Ectodermal cell (in vitro differentiated cells): ENCODE measurements at regions not wholly inside any gene's neighbourhood (a gene's known extent, or its start where the extent isn't known, plus 50 kb on each side); places are given as distances from the start of the nearest gene placed in this dataset.

Source experiments
- H3K27ac ChIP-seq: 2 replicates; pipeline ENCODE4 v1.7.0; 2013; ENCODE audit warnings: mild to moderate bottlenecking, low read depth, low read length; ENCODE audit not compliant: insufficient read depth, poor library complexity, severe bottlenecking
- H3K27me3 ChIP-seq: 2 replicates; pipeline ENCODE4 v1.7.0; 2013; ENCODE audit warnings: mild to moderate bottlenecking, low read length; ENCODE audit not compliant: insufficient read depth, control insufficient read depth, poor library complexity, severe bottlenecking
- H3K36me3 ChIP-seq: one replicate; pipeline ENCODE4 v1.7.0; 2013; ENCODE audit warnings: low read length; ENCODE audit not compliant: control insufficient read depth, insufficient read depth
- H3K4me1 ChIP-seq: one replicate; pipeline ENCODE4 v1.7.0; 2013; ENCODE audit warnings: low read length; ENCODE audit not compliant: control insufficient read depth, insufficient read depth
- H3K4me3 ChIP-seq: 2 replicates; pipeline ENCODE4 v1.7.0; 2013; ENCODE audit warnings: low read depth, low read length, control low read depth; ENCODE audit not compliant: insufficient read depth
- H3K9me3 ChIP-seq: 2 replicates; pipeline ENCODE4 v1.7.0; 2013; ENCODE audit warnings: mild to moderate bottlenecking, low read length, moderate library complexity; ENCODE audit not compliant: control insufficient read depth
- WGBS, 2 experiments: methylation state at CpG; one replicate each; pipeline ENCODE4 v1.1.7; 2013; ENCODE audit warnings: missing lambda C conversion rate in 2 of 2; 5-methylcytosine and 5-hydroxymethylcytosine counted together

DNA sequence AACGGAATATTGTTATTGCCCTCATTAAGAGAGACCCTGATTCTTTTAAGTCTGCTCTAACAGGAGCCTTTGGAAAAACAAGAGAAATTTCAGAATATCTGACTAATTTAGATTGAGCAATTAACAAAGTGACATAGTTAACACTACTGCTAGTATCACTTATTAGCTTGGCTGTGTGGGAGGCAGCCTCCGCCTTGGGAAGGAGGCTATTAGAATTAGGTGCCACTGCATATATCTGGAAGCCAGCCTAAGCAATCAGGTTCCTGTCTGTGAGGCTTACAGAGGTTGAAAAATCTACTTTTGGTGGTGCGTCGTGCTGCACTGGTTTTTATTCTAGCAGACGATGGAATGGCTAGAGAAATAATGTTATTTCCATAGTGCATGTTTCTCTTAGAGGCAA lies 227.2 kb downstream of the OLFM4 start:
- Histone ChIP-seq H3K36me3 (no peaks in the 10 kb centered on the region), H3K27ac (no peak overlapping the region), H3K4me1 (no peaks in the 10 kb centered on the region), H3K4me3 (no peak overlapping the region), H3K27me3 (no peaks in the 10 kb centered on the region), H3K9me3 (no peaks in the 10 kb centered on the region)
- WGBS, 2 experiments = 93 to 95% methylated on average over 5 of the region's 5 CpGs

DNA sequence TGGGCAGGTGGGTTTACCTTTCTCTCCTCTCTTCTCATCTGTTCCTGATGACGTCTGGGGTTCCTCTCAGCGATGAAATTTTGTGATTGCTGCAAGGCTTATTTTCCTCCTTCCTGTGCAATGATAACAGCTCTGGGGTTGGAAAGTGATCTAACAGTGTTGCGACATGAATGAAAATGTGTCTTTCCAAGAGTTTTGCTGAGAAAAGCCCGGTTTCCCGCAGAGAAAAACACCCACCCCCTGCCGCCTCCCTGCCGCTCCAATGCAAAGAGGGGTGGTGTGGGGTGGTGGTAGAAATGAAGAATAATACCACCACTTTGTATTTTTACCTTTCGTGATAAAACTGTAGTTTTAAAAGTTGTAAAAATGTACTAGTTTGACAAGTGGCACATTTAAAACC lies 232.0 kb downstream of the OLFM4 start:
- Histone ChIP-seq H3K4me1 (peaks cover 4% of the 10 kb centered on the region), H3K4me3 (no peak overlapping the region), H3K27me3 (no peaks in the 10 kb centered on the region), H3K9me3 (no peaks in the 10 kb centered on the region), H3K36me3 (no peaks in the 10 kb centered on the region), H3K27ac (no peak overlapping the region)
- WGBS, 2 experiments = 81 to 91% methylated on average over 3 to 8 of the region's 8 CpGs

DNA sequence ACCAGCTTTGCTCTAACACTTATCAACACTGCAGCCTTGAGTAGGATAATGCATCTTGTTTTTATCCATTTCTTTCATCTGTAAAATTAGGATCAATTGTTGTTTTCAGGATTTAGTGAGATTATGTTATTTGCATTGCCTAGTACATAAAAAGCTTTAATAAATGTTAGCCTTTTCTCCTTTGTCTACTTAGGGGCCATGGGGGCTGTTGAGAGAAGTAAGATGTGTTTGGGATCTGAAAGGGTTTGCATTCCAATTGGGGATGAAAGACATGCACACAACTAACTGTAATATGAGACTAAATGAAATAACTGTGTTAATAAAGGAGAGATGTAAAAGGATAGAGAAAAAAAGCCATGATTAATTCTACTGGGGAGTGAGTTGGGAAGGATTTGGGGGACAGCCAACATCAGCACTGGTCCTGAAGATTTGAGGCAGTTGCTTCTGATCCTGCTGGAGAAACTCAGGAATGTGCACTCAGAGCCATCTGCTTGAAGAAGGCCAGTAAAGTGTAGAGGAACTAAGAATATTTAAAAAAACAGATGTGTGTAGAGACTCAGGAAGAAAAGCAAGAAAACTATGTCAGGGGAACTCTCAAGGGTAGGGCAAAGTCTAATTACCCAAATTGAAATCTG lies 236.3 kb downstream of the OLFM4 start:
- H3K4me3 ChIP-seq = no peak overlapping the region
- no peak overlapping the region for H3K27ac ChIP-seq
- no peaks in the 10 kb centered on the region for H3K36me3 ChIP-seq
- no peaks in the 10 kb centered on the region for H3K9me3 ChIP-seq
- H3K4me1 ChIP-seq = peaks cover 4% of the 10 kb centered on the region
- no peaks in the 10 kb centered on the region for H3K27me3 ChIP-seq

DNA sequence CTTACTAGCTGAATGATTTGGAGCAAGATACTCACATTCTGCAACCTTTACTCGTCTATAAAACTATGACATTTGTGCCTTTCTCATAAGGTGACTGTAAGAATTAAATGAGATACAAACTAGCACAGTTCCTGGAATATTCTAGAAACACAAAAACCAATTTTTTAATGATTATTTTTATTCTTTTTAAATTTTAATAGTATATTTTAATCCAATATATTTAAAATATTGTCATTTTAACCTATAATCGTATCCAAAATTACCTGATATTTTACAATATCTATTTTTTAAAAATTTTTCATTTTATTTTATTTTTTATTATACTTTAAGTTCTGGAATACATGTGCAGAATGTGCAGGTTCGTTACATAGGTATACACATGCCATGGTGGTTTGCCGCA lies 238.1 kb downstream of the OLFM4 start:
- WGBS, 2 experiments = 96 to 99% methylated on average over 3 of the region's 4 CpGs
- Histone ChIP-seq H3K9me3 (no peaks in the 10 kb centered on the region), H3K27ac (no peak overlapping the region), H3K4me3 (no peak overlapping the region), H3K27me3 (peaks cover 2% of the 10 kb centered on the region), H3K4me1 (peaks cover 4% of the 10 kb centered on the region), H3K36me3 (no peaks in the 10 kb centered on the region)

DNA sequence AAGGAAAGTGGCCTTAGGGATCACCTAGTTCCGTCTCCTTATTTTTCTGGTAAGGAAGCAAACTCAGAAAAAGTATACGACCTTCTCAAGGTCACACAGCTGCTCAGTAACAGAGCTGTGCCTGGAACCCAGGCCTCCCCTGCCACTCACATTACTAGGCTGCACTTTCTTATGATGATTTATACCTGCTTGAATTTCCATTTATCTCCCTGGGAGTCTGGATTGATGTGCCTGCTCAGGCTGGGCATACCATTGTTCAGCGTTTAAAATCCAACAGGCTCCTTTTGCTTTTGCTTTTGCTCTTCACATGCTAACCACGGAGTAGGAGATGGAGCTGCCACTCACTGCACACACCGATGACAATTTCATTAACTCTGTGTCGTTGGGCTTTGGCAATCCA lies 241.0 kb downstream of the OLFM4 start:
- WGBS, 2 experiments = 81 to 82% methylated on average over 6 of the region's 6 CpGs
- H3K4me1 ChIP-seq = peaks cover 4% of the 10 kb centered on the region
- H3K9me3 ChIP-seq = no peaks in the 10 kb centered on the region
- peaks cover 6% of the 10 kb centered on the region for H3K27me3 ChIP-seq
- H3K36me3 ChIP-seq = no peaks in the 10 kb centered on the region
- H3K27ac ChIP-seq = no peak overlapping the region
- H3K4me3 ChIP-seq = no peak overlapping the region

DNA sequence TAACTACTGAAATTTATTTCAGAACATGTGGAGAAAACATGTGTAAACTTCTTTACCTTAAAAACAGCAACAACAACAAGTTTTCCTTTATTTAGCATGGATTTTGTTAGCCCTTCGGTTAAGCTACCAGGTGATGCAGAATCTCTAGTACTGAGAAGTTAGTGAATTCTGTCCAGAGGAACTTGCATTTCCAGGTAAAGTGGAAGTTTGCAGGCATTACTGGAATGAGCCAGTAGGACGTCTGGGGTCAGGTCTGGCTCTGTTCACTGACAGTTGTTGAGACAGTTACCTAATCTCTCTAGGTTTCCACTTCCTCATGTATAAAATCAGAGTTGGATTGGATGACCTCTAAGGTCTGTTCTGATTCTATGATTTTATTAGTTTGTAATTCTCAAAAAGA lies 244.3 kb downstream of the OLFM4 start:
- WGBS, 2 experiments = 74 to 76% methylated on average over 2 of the region's 2 CpGs
- H3K36me3 ChIP-seq = no peaks in the 10 kb centered on the region
- H3K4me1 ChIP-seq = peaks cover 8% of the 10 kb centered on the region
- H3K4me3 ChIP-seq = no peak overlapping the region
- H3K27ac ChIP-seq = no peak overlapping the region
- H3K9me3 ChIP-seq = no peaks in the 10 kb centered on the region
- peaks cover 6% of the 10 kb centered on the region for H3K27me3 ChIP-seq

DNA sequence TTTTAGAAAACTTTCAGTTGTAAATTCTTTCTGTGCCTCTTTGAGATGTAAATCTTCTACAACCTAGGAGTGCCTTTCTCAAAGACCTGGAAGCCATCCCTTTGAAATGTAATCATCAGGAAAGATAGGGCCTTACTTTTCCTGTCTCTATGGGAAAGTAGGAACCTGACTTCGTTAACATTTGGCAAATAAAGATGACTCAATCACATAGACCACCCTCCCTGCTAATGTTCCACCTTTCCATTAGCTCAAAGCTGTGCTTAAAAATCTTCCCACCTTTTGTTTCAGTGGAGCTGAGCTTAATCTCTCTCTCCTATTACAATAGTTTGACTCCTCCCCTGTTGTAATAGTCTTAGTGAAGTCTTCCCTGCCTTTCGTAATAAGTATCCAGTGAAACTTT lies 247.7 kb downstream of the OLFM4 start:
- H3K4me3 ChIP-seq = no peak overlapping the region
- H3K9me3 ChIP-seq = no peaks in the 10 kb centered on the region
- no peak overlapping the region for H3K27ac ChIP-seq
- H3K4me1 ChIP-seq = peaks cover 8% of the 10 kb centered on the region
- peaks cover 6% of the 10 kb centered on the region for H3K27me3 ChIP-seq
- H3K36me3 ChIP-seq = no peaks in the 10 kb centered on the region
- 2 to 5% methylated on average over 1 to 2 of the region's 2 CpGs for WGBS, 2 experiments

DNA sequence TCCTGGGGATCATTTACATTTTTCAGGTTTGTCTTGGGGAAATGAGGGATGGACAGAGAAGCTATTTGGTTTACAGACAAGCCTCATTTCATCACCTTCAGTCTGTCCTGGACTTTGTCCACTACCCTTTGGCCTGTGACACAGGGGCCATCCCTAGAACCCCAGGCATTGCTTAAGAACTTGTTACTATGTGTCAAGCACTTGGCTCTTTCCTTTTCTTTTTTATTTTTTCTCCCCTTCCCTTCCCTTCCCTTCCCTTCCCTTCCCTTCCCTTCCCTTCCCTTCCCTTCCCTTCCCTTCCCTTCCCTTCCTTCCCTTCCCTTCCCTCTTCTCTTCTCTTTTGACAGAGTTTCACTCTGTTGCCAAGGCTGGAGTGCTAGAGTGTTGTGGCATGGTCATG lies 253.1 kb downstream of the OLFM4 start:
- Histone ChIP-seq H3K4me3 (no peak overlapping the region), H3K4me1 (peaks cover 1% of the 10 kb centered on the region), H3K27me3 (no peaks in the 10 kb centered on the region), H3K9me3 (no peaks in the 10 kb centered on the region), H3K36me3 (no peaks in the 10 kb centered on the region), H3K27ac (no peak overlapping the region)

DNA sequence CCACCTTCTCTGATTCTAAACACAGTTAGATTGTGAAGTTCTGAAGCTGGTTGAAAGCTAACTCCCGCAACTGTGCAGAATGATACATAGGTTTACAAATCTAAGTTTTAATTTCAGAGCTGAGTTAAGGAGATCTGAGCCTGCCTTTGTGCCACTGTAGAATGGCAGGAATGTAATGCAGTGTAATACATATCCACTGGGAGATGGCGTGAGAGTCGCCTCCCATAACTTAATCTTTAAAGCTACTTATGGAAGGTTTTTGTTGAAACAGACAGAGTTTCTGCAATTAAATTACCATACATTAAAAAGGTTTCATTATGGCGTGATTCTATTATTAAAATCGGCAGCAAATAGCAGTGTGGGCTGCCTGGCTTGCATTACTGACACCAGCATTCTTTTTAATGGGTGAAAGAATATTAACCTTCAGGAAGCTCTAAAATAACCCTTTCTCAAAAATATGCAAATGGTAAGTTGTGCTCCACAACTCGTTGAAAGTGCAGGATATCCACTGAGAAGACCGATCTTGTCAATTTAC lies 257.4 kb downstream of the OLFM4 start:
- no peak overlapping the region for H3K4me3 ChIP-seq
- H3K27me3 ChIP-seq = no peaks in the 10 kb centered on the region
- H3K9me3 ChIP-seq = no peaks in the 10 kb centered on the region
- H3K36me3 ChIP-seq = no peaks in the 10 kb centered on the region
- H3K4me1 ChIP-seq = no peaks in the 10 kb centered on the region
- 89 to 92% methylated on average over 6 to 7 of the region's 7 CpGs for WGBS, 2 experiments
- H3K27ac ChIP-seq = no peak overlapping the region

DNA sequence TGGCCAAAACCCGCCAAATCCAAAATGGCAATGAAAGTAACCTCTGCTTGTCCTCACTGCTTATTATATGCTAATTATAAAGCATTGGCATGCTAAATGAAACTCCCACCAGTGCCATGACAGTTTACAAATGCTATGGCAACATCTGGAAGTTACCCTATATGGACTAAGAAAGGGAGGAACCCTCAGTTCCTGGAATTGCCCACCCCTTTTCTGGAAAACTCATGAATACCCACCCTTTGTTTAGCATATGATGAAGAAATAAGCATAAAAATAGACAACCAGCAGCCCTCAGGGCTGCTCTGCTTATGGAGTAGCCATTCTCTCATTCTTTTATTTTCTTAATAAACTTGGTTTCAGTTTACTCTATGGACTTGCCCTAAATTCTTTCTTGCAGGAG lies 269.8 kb downstream of the OLFM4 start:
- no peaks in the 10 kb centered on the region for H3K4me1 ChIP-seq
- WGBS, 2 experiments = no CpG with 5 or more reads among the region's 1 CpG
- no peak overlapping the region for H3K4me3 ChIP-seq
- H3K9me3 ChIP-seq = no peaks in the 10 kb centered on the region
- H3K27ac ChIP-seq = no peak overlapping the region
- H3K36me3 ChIP-seq = no peaks in the 10 kb centered on the region
- H3K27me3 ChIP-seq = no peaks in the 10 kb centered on the region

DNA sequence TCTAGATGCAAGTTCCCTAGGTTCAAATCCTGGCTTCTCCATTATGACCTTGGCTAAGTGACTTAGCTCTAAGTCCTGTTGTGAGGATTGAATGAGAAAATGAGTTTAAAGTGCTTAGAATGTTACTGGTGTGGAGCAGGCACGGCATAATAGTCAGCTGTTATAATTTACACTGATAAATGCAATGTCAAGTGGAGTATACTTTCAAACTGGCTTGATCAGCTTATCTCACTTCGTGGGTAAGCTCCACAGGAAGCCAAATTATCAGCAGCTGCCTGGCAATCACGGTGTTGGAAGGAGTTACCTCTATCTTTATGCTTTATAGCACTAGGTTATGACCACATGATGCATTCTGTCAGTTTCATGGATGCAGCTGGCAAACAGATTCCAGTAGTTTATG lies 272.8 kb downstream of the OLFM4 start:
- 82 to 84% methylated on average over 3 of the region's 3 CpGs for WGBS, 2 experiments
- H3K4me1 ChIP-seq = no peaks in the 10 kb centered on the region

More for the DNA sequence above, 272.8 kb downstream of the OLFM4 start:
- Histone ChIP-seq H3K36me3 (no peaks in the 10 kb centered on the region), H3K4me3 (no peak overlapping the region), H3K27me3 (no peaks in the 10 kb centered on the region), H3K27ac (no peak overlapping the region), H3K9me3 (no peaks in the 10 kb centered on the region)
